HG03103 (cell line): ENCODE measurements at regions not wholly inside any gene's neighbourhood (a gene's known extent, or its start where the extent isn't known, plus 50 kb on each side); places are given as distances from the start of the nearest gene placed in this dataset.
"Not testable (repeated sequence)": the region's sequence is repeated elsewhere in the genome, so short reads cannot be mapped to it uniquely, and the experiment has no call there.

Source experiments
- ATAC-seq: cut with Tn5 transposase; IDR thresholded peaks from one replicate; pipeline ENCODE4 v1.9.1; 2021; ENCODE audit warnings: low read depth; ENCODE audit not compliant: unreplicated experiment

DNA sequence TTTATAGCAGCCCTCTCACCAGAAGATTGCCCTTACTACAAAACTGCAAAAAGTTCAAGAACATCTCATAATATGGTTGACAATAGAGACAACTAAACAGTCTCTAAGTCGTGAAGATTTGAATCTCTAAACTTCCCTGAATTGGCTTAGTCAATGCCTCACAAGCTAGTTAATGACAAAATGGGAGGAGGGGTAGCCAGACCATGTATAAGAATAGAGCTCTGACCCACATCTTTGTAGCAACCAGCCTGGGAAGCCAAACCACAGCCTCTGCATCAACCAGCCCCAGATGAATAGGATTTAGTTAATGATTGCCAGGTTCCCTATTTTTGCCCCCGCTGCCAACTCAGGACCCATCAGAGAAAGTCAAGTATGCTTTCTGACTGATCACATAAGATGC, 1265.9 kb upstream of the PCDH10 start:
- ATAC-seq = not testable (repeated sequence)

DNA sequence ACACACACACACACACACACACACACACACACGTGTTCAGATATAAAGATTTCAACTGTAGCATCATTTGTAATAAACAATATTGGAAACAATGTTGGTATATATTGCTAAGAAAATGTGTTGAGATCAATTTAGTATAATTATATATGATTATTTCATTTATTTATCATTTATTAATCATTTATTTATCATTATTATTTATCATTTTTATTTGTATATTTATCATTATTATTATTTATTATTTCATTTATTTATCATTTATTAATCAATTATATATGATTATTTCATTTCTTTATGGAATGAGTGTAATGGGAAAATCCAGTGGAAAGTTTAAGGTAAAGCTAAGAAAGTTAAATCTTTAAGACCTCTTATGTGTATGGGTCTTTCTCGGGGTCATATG, 1223.4 kb upstream of the PCDH10 start:
- ATAC-seq = not testable (repeated sequence)

DNA sequence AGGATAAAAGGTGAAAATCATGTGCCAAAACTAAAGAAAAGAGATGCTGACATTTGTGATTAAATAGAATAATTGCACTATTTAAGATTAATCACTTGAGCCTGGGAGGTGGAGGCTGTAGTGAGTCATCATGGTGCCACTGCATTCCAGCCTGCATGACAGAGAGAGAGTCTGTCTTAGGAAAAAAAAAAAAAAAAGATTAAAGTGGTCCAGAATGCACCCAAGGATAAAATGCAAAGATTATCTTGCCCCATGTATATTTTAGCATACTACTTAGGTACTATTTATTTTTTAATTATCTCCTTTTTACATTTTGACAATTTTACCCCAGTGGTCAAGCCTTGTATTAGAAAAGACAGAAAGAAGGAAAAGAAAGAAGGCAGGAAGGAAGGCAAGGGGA, 1181.4 kb upstream of the PCDH10 start:
- ATAC-seq = not testable (repeated sequence)

DNA sequence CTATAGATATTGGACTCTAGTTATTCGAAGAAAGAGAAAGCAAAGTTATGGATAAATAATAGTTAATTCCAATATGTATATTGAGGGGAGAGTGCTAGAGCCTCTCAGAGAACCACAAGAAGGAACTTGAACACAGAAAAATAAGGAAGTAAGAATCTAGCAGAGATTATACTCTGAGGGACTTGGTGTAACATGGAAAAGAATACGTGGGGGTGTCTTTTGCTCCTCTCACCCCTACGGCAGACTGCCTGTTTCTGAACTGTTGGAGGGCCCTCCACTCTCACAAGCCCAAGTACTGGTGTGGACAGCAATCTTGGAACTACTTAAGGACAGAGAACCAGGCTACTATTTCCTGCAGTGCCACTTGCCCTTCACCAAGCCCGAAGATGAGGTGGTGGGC, 1174.4 kb upstream of the PCDH10 start:
- ATAC-seq = no peak

DNA sequence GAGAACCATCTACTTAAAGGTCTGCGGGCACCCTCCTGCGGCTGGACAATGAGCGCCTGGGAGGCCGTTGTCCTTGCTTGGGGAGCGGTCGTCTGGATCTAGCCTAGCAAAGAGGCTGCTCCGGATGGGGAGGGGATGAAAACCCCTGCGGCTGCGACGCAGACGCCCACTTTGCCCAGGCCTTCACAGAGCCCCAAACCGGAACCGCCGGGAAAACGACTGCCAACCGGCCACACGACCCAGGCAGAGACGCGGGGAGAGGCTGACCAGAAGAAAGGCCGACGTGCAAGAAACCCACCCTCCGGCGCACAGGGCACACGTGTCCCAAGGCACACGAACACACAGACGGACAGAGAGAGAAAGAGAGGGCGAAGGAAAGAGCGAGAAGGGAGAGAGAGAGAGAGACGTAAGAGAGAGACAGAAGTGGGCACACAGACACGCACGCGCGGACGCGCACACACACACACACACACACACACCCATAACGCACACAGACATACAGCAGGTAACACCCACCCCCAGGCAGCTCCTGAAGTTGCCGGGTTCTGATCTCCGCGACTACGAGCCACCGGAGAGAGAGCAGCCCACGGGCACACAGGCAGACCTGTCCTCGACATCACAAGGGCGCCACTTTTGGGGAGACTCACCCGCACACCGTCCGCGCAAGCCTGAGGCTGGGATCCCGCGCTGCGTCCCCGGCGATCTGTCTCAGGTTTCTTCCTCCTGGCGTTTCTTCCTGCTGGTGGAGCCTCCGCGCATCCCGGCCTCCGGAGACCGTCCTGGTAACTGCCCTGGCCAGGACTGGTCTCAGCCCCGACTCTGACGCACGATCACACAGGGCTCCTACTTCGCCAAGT, 1173.6 kb upstream of the PCDH10 start:
- ATAC-seq = not testable (repeated sequence)

DNA sequence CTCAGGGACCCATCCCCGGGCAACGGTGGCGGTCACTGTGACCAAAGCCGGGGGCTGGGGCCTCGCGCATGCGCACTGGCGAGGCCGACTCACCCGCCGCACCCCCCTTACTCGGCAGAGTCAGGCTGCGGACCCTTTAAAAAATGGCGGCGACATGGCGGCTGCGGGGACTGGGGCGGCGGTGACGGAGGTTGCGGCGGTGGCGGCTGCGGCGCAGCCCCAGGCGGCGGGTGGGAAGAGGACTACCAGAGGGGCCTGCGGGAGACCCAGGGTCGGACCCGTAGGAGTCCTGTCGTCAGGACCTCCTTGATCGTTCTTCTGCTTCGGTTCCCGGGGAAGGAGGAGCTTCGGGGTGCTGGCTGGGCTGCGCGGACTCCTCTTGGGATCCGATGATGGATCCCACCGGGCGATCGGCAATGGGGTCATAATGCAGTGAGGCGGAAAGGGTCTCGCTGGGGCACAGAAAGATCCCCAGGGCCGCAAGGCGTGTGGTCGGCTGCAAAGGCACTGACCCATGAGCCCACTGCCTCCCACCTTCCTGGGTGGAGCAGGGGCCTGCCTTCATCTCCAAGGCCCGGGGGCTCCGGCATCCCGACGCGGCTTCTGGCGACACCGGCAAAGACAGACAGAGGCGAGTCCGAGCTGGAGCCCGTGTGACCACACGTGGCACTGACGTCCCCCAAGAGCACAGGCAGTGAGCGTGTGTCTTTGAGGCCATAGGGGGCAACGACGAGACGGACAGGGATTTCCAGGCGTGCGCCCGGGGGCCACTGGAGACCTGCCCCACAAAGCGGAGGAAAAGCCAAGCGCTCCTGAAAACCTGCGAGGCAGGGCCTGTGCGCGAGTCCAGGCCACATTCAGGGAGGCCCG, 1172.7 kb upstream of the PCDH10 start:
- ATAC-seq = not testable (repeated sequence)

DNA sequence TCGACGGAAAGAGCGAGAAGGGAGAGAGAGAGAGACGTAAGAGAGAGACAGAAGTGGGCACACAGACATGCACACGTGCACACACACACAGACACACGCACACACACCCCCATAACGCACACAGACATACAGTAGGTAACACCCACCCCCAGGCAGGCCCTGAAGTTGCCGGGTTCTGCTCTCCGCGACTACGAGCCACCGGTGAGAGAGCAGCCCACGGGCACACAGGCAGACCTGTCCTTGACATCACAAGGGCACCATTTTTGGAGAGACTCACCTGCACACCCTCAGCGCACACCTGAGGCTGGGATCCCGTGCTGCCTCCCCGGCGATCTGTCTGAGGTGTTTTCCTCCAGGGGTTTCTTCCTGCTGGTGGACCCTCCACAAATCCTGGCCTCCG, 1171.0 kb upstream of the PCDH10 start:
- no peak for ATAC-seq

DNA sequence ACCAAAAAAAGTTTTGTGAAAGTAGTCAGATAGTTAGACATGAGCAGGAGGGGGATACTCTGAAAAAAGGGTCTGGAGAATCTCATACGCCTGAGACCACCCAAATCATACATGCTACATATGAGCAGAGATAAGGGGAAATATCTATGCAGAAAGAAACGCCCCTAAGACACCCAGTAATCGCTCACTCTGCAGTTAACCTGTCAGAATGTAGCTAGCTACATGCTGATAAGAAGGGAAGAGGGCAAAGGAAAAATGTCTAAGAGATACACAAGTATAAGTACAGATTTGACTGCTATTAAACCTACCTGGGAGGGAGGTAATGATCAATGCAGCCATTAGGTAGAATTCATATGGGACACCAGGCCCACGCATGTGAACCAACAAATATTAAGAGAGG, 1159.5 kb upstream of the PCDH10 start:
- ATAC-seq = no peak

DNA sequence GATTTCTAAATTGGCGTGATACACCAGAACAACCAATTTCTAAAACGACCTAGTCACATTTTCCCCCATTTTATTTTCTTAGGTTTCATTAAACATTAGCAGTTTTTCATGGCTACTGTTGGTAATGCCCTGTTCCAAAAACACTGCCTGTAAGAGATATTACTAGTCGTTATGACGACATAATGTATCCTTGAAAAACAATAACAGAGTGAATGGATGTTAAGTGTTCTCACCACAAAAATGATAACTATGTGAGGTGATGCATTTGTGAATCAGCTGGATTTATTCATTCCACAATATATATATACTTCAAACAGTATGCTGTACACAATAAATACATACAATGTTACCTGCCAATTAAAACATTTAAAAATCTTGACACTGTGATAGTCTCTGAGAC, 1147.6 kb upstream of the PCDH10 start:
- ATAC-seq = no peak

DNA sequence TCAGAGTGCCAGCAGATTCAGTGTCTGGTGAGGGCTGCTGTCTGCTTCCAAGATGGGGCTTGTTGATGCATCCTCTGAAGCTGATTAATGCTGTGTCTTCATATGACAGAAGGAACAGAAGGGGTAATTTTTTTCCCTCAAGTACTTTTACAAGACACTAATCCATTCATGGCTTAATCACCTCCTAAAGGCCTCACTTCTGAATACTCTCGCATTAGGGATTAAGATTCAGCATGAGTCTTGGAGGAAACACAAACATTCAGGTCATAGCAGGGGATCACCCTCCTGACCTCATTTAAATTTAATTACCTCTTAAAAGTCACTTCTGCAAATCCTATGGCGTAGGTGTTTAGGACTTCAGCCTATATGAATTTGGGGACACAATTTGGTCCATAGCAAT, 1145.5 kb upstream of the PCDH10 start:
- no peak for ATAC-seq

DNA sequence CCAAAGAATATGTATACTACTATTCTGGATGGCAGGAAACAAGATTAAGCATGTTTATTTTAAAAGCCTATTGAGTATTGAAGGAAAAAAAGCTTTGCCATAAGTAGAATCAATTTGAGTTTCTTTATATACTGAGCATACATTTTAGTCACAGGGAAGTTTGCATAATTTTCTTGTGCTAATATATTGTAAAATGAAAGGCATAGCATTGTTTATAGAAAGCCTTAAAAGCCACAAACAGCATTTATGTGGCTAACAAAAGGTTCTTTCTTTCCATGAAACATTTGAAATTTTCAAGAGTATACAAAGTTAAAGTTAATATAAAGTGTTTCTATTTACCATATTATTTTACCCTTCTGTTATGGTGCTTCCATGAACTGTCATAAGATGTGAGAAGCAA, 1133.8 kb upstream of the PCDH10 start:
- no peak for ATAC-seq

DNA sequence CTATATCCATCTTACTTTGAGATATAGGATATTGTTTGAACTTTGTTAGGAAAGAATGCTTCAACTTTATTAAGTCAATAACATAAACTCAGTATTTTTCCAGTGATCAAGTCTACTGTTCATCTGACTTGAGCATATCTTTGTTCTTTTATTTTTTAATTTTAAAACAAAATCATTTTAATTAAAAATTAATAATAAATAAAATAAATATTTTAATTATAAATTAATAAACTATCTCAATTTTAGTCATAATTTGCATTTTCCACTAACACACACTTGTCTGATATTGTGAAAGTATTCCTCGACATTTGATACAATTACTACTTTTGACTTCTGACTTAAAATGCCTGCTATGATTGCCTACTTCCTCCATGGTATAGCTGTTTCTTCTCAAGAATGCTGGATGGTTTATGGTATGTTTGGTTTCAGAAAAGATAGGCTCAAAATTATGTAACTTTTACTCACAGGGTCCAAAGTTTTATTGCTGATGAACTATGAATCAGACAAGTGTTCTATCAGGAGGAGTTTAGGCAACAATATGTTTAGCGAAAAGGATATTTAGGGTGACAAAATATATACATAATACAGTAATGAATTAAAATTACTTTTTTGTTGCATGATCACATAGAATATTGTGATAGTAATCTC, 1132.3 kb upstream of the PCDH10 start:
- ATAC-seq = no peak

DNA sequence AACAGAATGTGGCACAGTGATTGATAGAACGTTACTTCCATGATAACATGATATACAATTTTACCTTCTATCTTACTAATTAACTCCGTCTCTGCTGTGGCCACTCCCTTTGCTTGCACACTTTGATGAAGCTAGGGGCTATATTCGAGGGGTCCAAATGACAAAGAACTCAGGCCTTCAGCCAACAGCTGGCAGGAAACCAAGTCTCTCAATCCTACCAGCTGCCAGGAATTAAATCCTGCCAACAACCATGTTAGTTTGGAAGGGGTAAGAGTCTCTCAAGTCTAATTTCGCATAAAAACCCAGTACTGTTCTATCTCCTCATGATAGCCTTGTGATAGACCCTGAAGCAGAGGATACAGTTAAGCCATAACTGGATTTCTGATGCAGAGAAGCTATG, 1122.9 kb upstream of the PCDH10 start:
- ATAC-seq = no peak

DNA sequence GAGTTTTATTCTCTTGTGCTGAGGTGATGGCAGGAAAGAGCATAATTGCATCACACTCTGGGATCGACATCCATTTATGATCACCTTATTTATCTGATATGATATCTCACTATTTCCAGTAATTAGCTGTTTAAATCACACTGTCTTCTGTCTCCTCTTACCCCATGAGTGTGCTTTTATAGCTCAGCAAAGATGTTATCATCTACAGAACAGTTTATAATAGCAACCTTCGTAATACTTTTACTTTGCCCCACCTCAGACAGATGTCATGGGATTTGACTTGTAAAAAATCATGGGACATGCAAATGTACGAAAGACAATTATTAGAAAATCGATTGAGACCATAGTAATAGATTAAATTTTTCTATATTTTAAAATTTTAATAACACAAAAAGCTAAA, 1122.3 kb upstream of the PCDH10 start:
- no peak for ATAC-seq

DNA sequence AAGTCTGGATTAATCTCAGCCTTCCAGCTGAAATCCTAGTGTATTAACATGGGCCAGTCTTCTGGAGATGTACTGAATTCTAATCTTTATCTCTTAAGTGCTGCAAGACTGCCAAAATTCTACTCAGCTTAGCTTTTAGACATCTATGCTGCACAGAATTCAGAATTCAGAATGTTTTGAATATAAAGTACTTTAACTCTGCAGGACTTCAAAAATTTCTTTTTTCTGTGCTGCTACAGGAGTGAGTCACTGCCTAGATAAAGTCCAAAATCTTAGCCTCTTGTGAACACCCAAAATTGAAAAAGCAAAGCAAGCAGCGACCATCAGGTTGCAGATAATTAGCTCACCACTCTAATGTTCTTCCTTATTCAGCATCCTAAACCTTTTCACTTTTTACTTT, 1092.6 kb upstream of the PCDH10 start:
- no peak for ATAC-seq

DNA sequence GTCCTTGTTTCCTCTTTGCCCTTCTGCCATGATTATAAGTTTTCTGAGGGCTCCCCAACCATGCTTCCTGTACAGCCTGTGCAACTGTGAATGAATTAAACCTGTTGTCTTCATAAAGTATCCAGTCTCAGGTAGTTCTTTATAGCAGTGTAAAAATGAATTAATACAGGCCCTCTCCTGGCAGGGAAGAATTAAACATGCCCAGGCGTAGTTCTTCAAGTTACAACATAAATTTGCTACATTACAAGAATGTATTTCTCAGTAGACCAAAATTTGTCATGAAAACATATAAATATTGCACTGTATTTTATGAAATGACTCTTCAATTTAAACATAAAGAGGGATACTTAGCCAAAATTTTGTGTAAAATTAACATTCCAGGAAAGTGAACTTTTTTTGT, 1089.9 kb upstream of the PCDH10 start:
- ATAC-seq = no peak

DNA sequence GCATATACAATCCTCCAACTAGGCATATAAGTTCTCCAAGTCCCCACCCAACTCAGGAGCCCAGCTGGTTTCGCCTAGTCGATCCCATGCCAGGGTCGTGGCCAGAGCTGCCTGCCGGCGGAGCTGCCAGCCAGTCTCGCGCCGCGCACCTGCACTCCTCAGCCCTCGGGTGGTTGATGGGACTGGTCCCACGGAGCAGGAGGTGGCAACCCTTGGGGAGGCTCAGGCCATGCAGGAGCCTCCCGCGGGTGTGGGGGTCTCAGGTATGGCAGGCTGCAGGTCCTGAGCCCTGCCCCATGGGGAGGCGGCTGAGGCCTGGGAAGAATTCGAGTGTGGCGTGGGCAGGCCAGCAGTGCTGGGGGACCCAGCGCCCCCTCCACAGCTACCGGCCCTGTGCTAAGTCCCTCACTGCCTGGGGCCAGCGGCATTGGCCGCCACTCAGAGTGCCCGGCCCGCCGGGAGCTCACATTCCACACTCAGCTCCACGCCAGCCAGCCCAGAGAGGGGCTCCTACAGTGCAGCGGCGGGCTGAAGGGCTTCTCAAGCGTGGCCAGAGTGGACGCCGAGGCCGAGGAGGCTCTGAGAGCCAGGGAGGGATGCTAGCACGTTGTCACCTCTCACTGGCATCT, 1086.4 kb upstream of the PCDH10 start:
- ATAC-seq = no peak

DNA sequence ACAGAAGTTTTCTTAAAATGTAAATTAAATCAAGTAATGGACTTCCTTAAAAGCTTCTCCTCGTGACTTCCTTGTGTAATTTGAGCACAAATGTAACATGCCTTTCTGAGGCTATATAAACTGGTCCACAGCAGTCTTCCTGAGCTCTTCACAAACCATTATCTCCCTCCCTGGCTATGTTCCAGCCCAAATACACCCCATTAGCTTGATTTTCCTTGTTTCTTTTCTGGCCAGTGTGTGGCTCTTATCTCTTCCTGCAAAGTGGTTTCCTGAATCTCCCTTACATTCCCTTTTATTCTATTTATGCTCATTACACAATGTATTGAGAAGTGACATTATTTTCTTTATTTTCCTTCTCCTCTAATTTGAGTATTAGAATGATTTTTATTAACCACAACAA, 1085.3 kb upstream of the PCDH10 start:
- no peak for ATAC-seq

DNA sequence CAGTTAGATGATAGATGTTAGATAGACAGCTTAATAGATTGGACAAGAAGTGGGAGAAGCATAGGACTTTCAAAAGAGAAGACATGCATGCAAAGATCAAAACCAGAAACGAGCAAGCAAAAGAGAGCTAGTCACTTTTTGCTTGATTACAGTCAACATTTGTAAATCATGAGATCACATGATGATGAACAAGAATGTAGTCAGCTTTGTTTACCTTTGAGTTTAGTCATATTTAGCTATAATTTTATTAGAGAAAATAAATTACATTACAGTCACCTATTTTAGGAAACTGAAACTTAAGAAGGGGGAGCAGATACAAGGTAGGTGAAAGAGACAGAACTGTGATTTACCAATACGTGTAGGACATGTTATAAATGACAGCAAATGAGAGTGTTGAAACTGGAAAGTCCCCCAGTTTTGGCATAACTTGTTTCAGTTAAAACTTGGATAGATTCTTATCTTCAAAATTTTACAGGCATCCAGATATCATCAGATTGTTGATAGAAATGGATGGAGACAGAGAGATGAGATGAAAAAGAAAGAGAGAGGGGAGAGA, 1083.1 kb upstream of the PCDH10 start:
- no peak for ATAC-seq

DNA sequence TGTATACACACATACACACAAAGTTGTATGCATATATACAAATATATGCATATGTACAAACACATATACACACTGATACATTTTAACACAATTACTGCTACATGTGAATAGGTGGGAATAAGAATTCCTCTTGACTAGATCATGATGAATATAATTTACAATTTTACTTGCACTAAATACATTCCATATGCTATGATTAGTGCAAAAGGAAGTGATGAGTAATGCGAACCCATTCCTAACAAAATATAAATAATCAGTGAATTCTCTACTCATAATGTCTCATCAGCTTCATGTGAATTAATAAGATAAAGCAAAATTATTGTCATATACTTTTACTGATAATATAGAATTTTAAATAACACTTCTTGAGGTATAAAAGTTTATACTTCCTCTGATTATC, 1077.3 kb upstream of the PCDH10 start:
- no peak for ATAC-seq

DNA sequence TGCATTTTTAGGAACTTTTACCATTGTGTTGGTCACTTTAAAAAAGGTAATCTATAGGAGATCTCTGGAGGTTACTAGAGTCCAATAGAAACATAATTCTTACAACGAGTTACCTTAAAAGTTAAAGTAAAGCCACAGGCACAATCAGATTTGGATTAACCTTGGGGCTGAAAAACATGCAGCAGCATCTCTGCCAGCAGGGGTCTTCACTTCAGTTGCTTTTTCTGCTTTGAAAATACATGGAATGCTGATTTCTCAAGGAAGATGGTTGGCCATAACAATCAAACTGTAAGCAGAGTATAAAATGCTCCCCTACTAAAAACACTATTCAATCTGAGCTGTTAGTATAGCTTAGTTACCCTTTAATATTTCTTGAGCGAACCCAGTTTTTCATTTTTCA, 1072.3 kb upstream of the PCDH10 start:
- no peak for ATAC-seq
